CD4-positive, alpha-beta T cell (primary cell): ENCODE measurements at regions not wholly inside any gene's neighbourhood (a gene's known extent, or its start where the extent isn't known, plus 50 kb on each side); places are given as distances from the start of the nearest gene placed in this dataset.
A peak's percentile ranks its signal among the peaks of the same experiment; 100 is the strongest.

Experiments used
- ATAC-seq: fragments of 200-7000 bp; cut with Tn5 transposase; one replicate; pipeline ENCODE4 v1.10.0; 2022; ENCODE audit warnings: mild to moderate bottlenecking; ENCODE audit not compliant: poor library complexity
- CTCF ChIA-PET: fragments of 350-600 bp; sonication (Branson Sonifier 250); formaldehyde crosslinking; loops from one replicate; lab custom pipeline; 2021; ENCODE audit warnings: antibody characterized with exemption, inconsistent platforms; lab: Charles Lee
- POLR2A ChIA-PET: fragments of 350-600 bp; sonication (Branson Sonifier 250); formaldehyde crosslinking; loops from one replicate; lab custom pipeline; 2021; ENCODE audit warnings: antibody characterized with exemption, inconsistent platforms; lab: Charles Lee
- DNase-seq, 14 experiments: peaks; one replicate each; pipeline ENCODE4 v3.0.0-alpha.2; 2013 to 2020; ENCODE audit warnings: mixed read lengths in 2 of 14
- H3K27ac ChIP-seq, 2 donors: one replicate each; pipeline versions ENCODE4 v1.5.1 to v1.7.0; 2013; ENCODE audit warnings: low read length in 2 of 2, low read depth in 1 of 2, mild to moderate bottlenecking in 1 of 2
- H3K27me3 ChIP-seq, 2 experiments: 1 replicate in 1 of 2; 2 replicates in 1 of 2; pipeline versions ENCODE4 v1.6.1 to v1.7.0; 2013; ENCODE audit warnings: low read length in 2 of 2, control low read depth in 1 of 2, mild to moderate bottlenecking in 1 of 2, moderate library complexity in 1 of 2; ENCODE audit not compliant: insufficient read depth in 2 of 2, control insufficient read depth in 1 of 2
- H3K36me3 ChIP-seq: one replicate; pipeline ENCODE4 v1.6.1; 2013; ENCODE audit warnings: low read length, control low read depth; ENCODE audit not compliant: insufficient read depth
- H3K4me1 ChIP-seq: one replicate; pipeline ENCODE4 v1.6.1; 2013; ENCODE audit warnings: low read length, control low read depth; ENCODE audit not compliant: insufficient read depth
- H3K4me3 ChIP-seq: one replicate; pipeline ENCODE4 v1.5.1; 2013; ENCODE audit warnings: mild to moderate bottlenecking, low read length, moderate library complexity
- H3K9me3 ChIP-seq, 2 experiments: 1 replicate in 1 of 2; 2 replicates in 1 of 2; pipeline versions ENCODE4 v1.6.1 to v1.7.0; 2013; ENCODE audit warnings: low read length in 2 of 2, mild to moderate bottlenecking in 2 of 2, control low read depth in 1 of 2, moderate library complexity in 1 of 2; ENCODE audit not compliant: control insufficient read depth in 1 of 2, insufficient read depth in 1 of 2
- H3K27ac Mint-ChIP-seq: one replicate; pipeline ENCODE4 v1.8.0; 2020; ENCODE audit warnings: mixed read lengths
- H3K27me3 Mint-ChIP-seq: one replicate; pipeline ENCODE4 v1.8.0; 2021; ENCODE audit warnings: mixed read lengths
- H3K36me3 Mint-ChIP-seq: one replicate; pipeline ENCODE4 v1.8.0; 2021; ENCODE audit warnings: low read depth, mixed read lengths
- H3K4me1 Mint-ChIP-seq: one replicate; pipeline ENCODE4 v1.8.0; 2021; ENCODE audit warnings: low read depth, mixed read lengths
- H3K4me3 Mint-ChIP-seq: one replicate; pipeline ENCODE4 v1.8.0; 2020; ENCODE audit warnings: mild to moderate bottlenecking, mixed read lengths
- H3K9me3 Mint-ChIP-seq: one replicate; pipeline ENCODE4 v1.8.0; 2020; ENCODE audit warnings: mixed read lengths
- intact Hi-C, 2 experiments: fragments of 100-400 bp; cut with DNase I in 1 of 2; cut with micrococcal nuclease in 1 of 2; formaldehyde crosslinking; loops; one replicate each; pipeline versions ENCODE4 v1.15.1 to v1.9.0; 2023 to 2025; cut with DNase I, micrococcal nuclease
- TF ChIP-seq, protein P1 (sequence below): fragments of 200-600 bp; IDR thresholded peaks from one replicate; pipeline ENCODE4 v1.8.0; 2022; ENCODE audit warnings: antibody characterized with exemption, mild to moderate bottlenecking

DNA sequence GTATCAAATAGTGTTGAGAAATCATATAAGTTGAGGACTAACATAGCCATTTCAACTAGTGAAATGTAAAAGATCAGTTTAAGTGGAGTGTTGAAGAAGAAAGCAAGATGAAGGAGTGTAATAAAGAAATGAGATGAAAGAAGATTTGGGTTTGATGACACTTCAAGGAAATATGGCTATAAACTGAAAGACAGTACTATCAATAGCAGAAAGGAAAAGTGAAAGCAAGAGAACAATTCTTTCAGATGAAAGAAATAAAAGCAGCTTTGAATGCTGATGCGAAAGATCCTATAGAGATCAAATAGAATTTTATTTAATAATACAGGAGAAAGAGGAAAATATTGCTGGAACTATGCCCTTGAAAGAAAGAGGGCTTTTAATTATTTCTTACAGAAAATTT lies 92.8 kb upstream of the PRSS16 start:
- Histone ChIP-seq H3K4me3 (peak overlapping the region; percentile 13), H3K9me3 (no peaks in the 10 kb centered on the region), H3K36me3 (no peaks in the 10 kb centered on the region), H3K4me1 (peaks cover 22% of the 10 kb centered on the region), H3K27ac (peak overlapping the region; percentile 21 to 53), H3K27me3 (no peaks in the 10 kb centered on the region)
- ChIA-PET CTCF (interaction anchor here (1.1 to 3.4 kb wide), 3 partner anchors 22 to 618 kb away, joined by 3 to 29 read pairs (median 5); a partner anchor contains a TSS), POLR2A (interaction anchor here (0.8 to 4.0 kb wide), 19 partner anchors 8 to 997 kb away, joined by 3 to 72 read pairs (median 4); partner anchors contain the start of gene ZNF184)
- peaks cover 7% of the 10 kb centered on the region for H3K27me3 Mint-ChIP-seq
- TF ChIP-seq, protein P1, sequence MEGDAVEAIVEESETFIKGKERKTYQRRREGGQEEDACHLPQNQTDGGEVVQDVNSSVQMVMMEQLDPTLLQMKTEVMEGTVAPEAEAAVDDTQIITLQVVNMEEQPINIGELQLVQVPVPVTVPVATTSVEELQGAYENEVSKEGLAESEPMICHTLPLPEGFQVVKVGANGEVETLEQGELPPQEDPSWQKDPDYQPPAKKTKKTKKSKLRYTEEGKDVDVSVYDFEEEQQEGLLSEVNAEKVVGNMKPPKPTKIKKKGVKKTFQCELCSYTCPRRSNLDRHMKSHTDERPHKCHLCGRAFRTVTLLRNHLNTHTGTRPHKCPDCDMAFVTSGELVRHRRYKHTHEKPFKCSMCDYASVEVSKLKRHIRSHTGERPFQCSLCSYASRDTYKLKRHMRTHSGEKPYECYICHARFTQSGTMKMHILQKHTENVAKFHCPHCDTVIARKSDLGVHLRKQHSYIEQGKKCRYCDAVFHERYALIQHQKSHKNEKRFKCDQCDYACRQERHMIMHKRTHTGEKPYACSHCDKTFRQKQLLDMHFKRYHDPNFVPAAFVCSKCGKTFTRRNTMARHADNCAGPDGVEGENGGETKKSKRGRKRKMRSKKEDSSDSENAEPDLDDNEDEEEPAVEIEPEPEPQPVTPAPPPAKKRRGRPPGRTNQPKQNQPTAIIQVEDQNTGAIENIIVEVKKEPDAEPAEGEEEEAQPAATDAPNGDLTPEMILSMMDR: no peak
- intact Hi-C loops: loop anchor here (5.0 kb wide), 1 partner anchor 547 kb away; no protein-coding TSS in a partner anchor
- H3K4me3 Mint-ChIP-seq: peak overlapping the region; percentile 73
- DNase-seq (peak in 3 of 14 experiments; percentile 35 to 69 (median 36)), ATAC-seq (peak; percentile 25)
- peaks cover 9% of the 10 kb centered on the region for H3K36me3 Mint-ChIP-seq
- peaks cover 3% of the 10 kb centered on the region for H3K9me3 Mint-ChIP-seq
- H3K27ac Mint-ChIP-seq: peak overlapping the region; percentile 34
- H3K4me1 Mint-ChIP-seq: peaks cover 40% of the 10 kb centered on the region

DNA sequence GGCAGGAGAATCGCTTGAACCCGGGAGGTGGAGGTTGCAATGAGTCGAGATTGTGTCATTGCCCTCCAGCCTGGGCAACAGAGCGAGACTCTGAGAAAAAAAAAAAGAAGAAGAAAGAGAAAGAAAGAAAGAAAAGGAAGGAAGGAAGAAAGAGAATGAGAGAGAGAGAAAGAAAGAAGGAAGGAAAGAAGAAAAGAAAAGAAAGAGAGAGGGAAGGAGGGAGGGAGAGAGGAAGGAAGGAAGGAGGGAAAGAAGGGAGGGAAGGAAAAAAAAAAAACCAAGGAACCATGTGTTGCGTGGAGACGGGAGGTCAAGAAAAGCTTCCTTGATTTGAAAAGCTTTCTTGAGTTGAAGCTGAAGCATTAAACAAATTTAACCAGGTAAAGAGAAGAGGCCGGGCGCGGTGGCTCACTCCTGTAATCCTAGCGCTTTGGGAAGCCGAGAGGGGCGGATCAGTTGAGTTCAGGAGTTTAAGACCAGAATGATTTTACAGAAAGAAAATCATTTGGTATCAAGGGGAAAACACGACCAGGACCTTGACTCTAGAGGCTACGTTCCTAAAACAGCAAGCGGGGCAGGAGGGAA lies 90.5 kb upstream of the PRSS16 start:
- DNase-seq (no peak), ATAC-seq (no peak)
- Histone ChIP-seq H3K36me3 (no peaks in the 10 kb centered on the region), H3K27ac (peak overlapping the region in 1 of 2 donors; percentile 32), H3K9me3 (no peaks in the 10 kb centered on the region), H3K4me1 (peaks cover 22% of the 10 kb centered on the region), H3K27me3 (no peaks in the 10 kb centered on the region), H3K4me3 (peak overlapping the region; percentile 59)
- peaks cover 3% of the 10 kb centered on the region for H3K9me3 Mint-ChIP-seq
- peak overlapping the region; percentile 96 for H3K27ac Mint-ChIP-seq
- ChIA-PET POLR2A (interaction anchor here (0.7 to 4.0 kb wide), 10 partner anchors 11 to 959 kb away, joined by 3 to 72 read pairs (median 4); a partner anchor contains a TSS), CTCF (interaction anchor here (0.7 to 3.4 kb wide), 5 partner anchors 11 to 218 kb away, joined by 3 to 29 read pairs (median 4); a partner anchor contains a TSS)
- peak overlapping the region; percentile 90 for H3K4me3 Mint-ChIP-seq
- peaks cover 9% of the 10 kb centered on the region for H3K36me3 Mint-ChIP-seq
- peaks cover 7% of the 10 kb centered on the region for H3K27me3 Mint-ChIP-seq
- TF ChIP-seq, protein P1: no peak
- intact Hi-C loops: loop anchor here (1.0 to 5.0 kb wide), 3 partner anchors 26 to 550 kb away; no protein-coding TSS in a partner anchor
- H3K4me1 Mint-ChIP-seq: peaks cover 44% of the 10 kb centered on the region

DNA sequence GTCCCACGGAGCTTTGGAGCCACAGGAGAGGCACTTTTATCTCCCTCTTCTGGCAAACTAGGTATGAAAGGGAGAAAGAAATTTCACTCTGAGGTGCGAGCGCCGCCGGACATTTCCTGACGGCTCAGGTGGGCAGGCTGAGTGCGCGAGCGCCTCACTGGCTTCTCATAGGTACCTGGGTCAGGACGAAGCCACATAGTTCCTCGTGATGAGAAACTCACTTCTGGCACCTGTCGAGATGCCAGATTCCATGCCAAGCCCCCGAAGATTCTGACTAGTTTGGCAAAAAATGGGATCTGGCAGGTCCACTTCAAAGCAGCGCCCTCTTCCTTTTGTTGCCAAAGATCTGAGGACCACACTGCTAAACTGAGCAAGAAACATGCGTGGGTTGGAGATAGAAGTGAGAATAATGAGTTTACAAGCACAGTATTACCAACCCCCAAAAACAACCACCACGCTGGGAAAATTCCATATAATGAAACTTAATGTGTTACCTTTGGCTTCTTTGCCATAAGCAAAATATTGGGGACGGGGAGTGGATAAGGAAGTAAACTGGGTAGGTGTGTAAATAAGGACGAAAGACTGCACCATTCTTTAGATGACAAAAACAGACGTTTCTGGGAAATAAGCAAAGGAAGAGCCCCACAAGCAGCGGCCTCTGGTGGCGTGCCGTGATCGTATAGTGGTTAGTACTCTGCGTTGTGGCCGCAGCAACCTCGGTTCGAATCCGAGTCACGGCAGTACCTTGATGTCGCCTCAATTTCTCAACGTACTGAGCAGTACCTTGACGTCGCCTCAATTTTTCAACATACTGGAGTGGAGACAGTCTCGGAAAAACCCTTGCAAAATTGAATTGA lies 89.8 kb upstream of the PRSS16 start:
- DNase-seq (peak; percentile 73 to 93 (median 85)), ATAC-seq (peak; percentile 88)
- Mint-ChIP-seq H3K27ac (peak overlapping the region; percentile 96), H3K36me3 (peaks cover 9% of the 10 kb centered on the region), H3K27me3 (peaks cover 7% of the 10 kb centered on the region), H3K9me3 (peaks cover 3% of the 10 kb centered on the region), H3K4me3 (peak overlapping the region; percentile 90), H3K4me1 (peaks cover 44% of the 10 kb centered on the region)
- ChIA-PET POLR2A (interaction anchor here (0.7 to 4.0 kb wide), 10 partner anchors 11 to 960 kb away, joined by 3 to 72 read pairs (median 4); a partner anchor contains a TSS), CTCF (interaction anchor here (0.7 to 3.4 kb wide), 5 partner anchors 11 to 638 kb away, joined by 3 to 29 read pairs (median 3); a partner anchor contains a TSS)
- intact Hi-C loops: loop anchor here (1.0 to 5.0 kb wide), 7 partner anchors 11 to 596 kb away; a partner anchor contains a TSS
- H3K4me1 ChIP-seq: peaks cover 22% of the 10 kb centered on the region
- H3K27me3 ChIP-seq: no peaks in the 10 kb centered on the region
- H3K36me3 ChIP-seq: no peaks in the 10 kb centered on the region
- H3K4me3 ChIP-seq: peak overlapping the region; percentile 59
- peak overlapping the region in 1 of 2 donors; percentile 32 for H3K27ac ChIP-seq
- no peaks in the 10 kb centered on the region for H3K9me3 ChIP-seq
- TF ChIP-seq, protein P1: peak; percentile 78
